NB4 (cell line): ENCODE measurements at regions not wholly inside any gene's neighbourhood (a gene's known extent, or its start where the extent isn't known, plus 50 kb on each side); places are given as distances from the start of the nearest gene placed in this dataset.

ENCODE experiments used
- CTCF ChIP-seq: IDR thresholded peaks from one replicate; pipeline ENCODE4 v1.5.1; 2012; ENCODE audit warnings: low read depth, low read length
- POLR2A ChIP-seq: IDR thresholded peaks from 2 replicates; pipeline ENCODE4 v1.6.1; 2011; ENCODE audit warnings: mild to moderate bottlenecking; ENCODE audit not compliant: insufficient read length; ENCODE audit errors: extremely low read depth

- TF ChIP-seq CTCF = no peak
- TF ChIP-seq POLR2A = no peak
Observed at GRCh38 chr4:32689518-32689917, 1969.3 kb downstream of the PCDH7 start.
